GM10248 (cell line): ENCODE measurements at regions not wholly inside any gene's neighbourhood (a gene's known extent, or its start where the extent isn't known, plus 50 kb on each side); places are given as distances from the start of the nearest gene placed in this dataset.

Experiments used
- CTCF ChIA-PET: fragments of 300-600 bp; sonication (Branson Sonifier 250); formaldehyde crosslinking; extraction: SDS; loops from one replicate; lab custom pipeline; 2021; ENCODE audit warnings: antibody characterized with exemption; lab: Yijun Ruan, JAX
- POLR2A ChIA-PET: fragments of 350-650 bp; sonication (Branson Sonifier 250); formaldehyde crosslinking; extraction: SDS; loops from one replicate; lab custom pipeline; 2020; ENCODE audit warnings: antibody characterized with exemption; lab: Yijun Ruan, JAX
- DNase-seq: peaks from one replicate; pipeline ENCODE4 v3.0.0; 2012; ENCODE audit errors: extremely low spot score
- CTCF ChIP-seq: IDR thresholded peaks from 2 replicates; pipeline ENCODE4 v1.5.1; 2012; ENCODE audit warnings: mild to moderate bottlenecking, low read depth; ENCODE audit errors: extremely low read depth, missing control alignments, control extremely low read depth

- DNase-seq = no peak
- CTCF ChIA-PET = no interaction called here
- TF ChIP-seq CTCF = no peak
- POLR2A ChIA-PET = no interaction called here
These were observed 938.4 kb upstream of the SEMA6D start for GRCh38 chr15:46778876-46779275.

- ChIA-PET POLR2A (no interaction called here), CTCF (interaction anchor here (1.0 kb wide), 1 partner anchor 30 kb away, joined by 3 read pairs; no protein-coding TSS in a partner anchor)
- DNase-seq = no peak
- no peak for TF ChIP-seq CTCF
These were observed 930.6 kb upstream of the SEMA6D start for GRCh38 chr15:46786590-46787285.

- ChIA-PET POLR2A (no interaction called here), CTCF (no interaction called here)
- no peak for DNase-seq
- TF ChIP-seq CTCF = no peak
These were observed 921.6 kb upstream of the SEMA6D start for GRCh38 chr15:46795685-46796084.

- ChIA-PET CTCF (no interaction called here), POLR2A (no interaction called here)
- DNase-seq = no peak
- no peak for TF ChIP-seq CTCF
These were observed 908.5 kb upstream of the SEMA6D start for GRCh38 chr15:46808834-46809233.

GRCh38 chr15:46815240-46815639, 902.1 kb upstream of the SEMA6D start:
- TF ChIP-seq CTCF = no peak
- ChIA-PET CTCF (no interaction called here), POLR2A (no interaction called here)
- DNase-seq = no peak

GRCh38 chr15:46815765-46816164, 901.5 kb upstream of the SEMA6D start:
- ChIA-PET CTCF (interaction anchor here (1.3 kb wide), 1 partner anchor 10 kb away, joined by 3 read pairs; no protein-coding TSS in a partner anchor), POLR2A (no interaction called here)
- DNase-seq = no peak
- TF ChIP-seq CTCF = no peak

GRCh38 chr15:46848704-46849103, 868.6 kb upstream of the SEMA6D start:
- POLR2A ChIA-PET = no interaction called here
- CTCF ChIA-PET = interaction anchor here (1.1 to 1.2 kb wide), 2 partner anchors 11 to 16 kb away, joined by 3 to 6 read pairs; no protein-coding TSS in a partner anchor
- no peak for TF ChIP-seq CTCF
- no peak for DNase-seq
